ENCODE measurements at regions not wholly inside any gene's neighbourhood (a gene's known extent, or its start where the extent isn't known, plus 50 kb on each side); places are given as distances from the start of the nearest gene placed in this dataset.

- no peak for TF ChIP-seq CTCF (IDR thresholded peaks at IDR 0.05; ENCODE audit: borderline replicate concordance, extremely low read depth, low read length, poor library complexity, severe bottlenecking)
- no peak for TF ChIP-seq EZH2 (IDR thresholded peaks at IDR 0.05; ENCODE audit: borderline replicate concordance, low read depth, low read length, severe bottlenecking)
Measured at GRCh38 chr5:99949969-99950524, 585.1 kb upstream of the FAM174A start.
